Middle frontal gyrus (tissue), 1 donor: ENCODE measurements at regions not wholly inside any gene's neighbourhood (a gene's known extent, or its start where the extent isn't known, plus 50 kb on each side); places are given as distances from the start of the nearest gene placed in this dataset.

Source experiments
- DNase-seq: peaks from one replicate; pipeline ENCODE4 v3.0.0-alpha.2; 2015; ENCODE audit warnings: low spot score; ENCODE audit errors: extremely low spot score

- no peak for DNase-seq
These were observed 422.7 kb upstream of the ARGLU1 start for GRCh38 chr13:106990594-106990993.

- no peak for DNase-seq
These were observed 421.9 kb upstream of the ARGLU1 start for GRCh38 chr13:106989876-106990275.

- no peak for DNase-seq
These were observed 419.5 kb upstream of the ARGLU1 start for GRCh38 chr13:106987427-106987785.

- no peak for DNase-seq
These were observed 418.9 kb upstream of the ARGLU1 start for GRCh38 chr13:106986687-106987426.

GRCh38 chr13:106986033-106986484 is 418.1 kb upstream of the ARGLU1 start:
- no peak for DNase-seq

- DNase-seq: no peak
These were observed 417.5 kb upstream of the ARGLU1 start for GRCh38 chr13:106985481-106985880.

GRCh38 chr13:106981051-106981450 is 413.1 kb upstream of the ARGLU1 start:
- DNase-seq: peak; percentile 60

- DNase-seq: no peak
These were observed 399.5 kb upstream of the ARGLU1 start for GRCh38 chr13:106967391-106967790.

GRCh38 chr13:106963151-106963550 is 395.2 kb upstream of the ARGLU1 start:
- DNase-seq: no peak

GRCh38 chr13:106961651-106962050 is 393.7 kb upstream of the ARGLU1 start:
- no peak for DNase-seq

GRCh38 chr13:106961216-106961615 is 393.3 kb upstream of the ARGLU1 start:
- no peak for DNase-seq

GRCh38 chr13:106958621-106959048 is 390.7 kb upstream of the ARGLU1 start:
- no peak for DNase-seq

- DNase-seq: no peak
These were observed 374.6 kb upstream of the ARGLU1 start for GRCh38 chr13:106942563-106942962.

- no peak for DNase-seq
These were observed 373.8 kb upstream of the ARGLU1 start for GRCh38 chr13:106941779-106942178.

- no peak for DNase-seq
These were observed 359.5 kb upstream of the ARGLU1 start for GRCh38 chr13:106927421-106927820.

- DNase-seq: no peak
These were observed 354.4 kb upstream of the ARGLU1 start for GRCh38 chr13:106922384-106922783.

GRCh38 chr13:106919638-106920037 is 351.7 kb upstream of the ARGLU1 start:
- DNase-seq: no peak

GRCh38 chr13:106919133-106919532 is 351.2 kb upstream of the ARGLU1 start:
- no peak for DNase-seq

GRCh38 chr13:106918557-106918860 is 350.6 kb upstream of the ARGLU1 start:
- no peak for DNase-seq

GRCh38 chr13:106917673-106918556 is 350.0 kb upstream of the ARGLU1 start:
- peak; percentile 65 for DNase-seq

- no peak for DNase-seq
These were observed 349.2 kb upstream of the ARGLU1 start for GRCh38 chr13:106917024-106917571.

GRCh38 chr13:106916329-106916976 is 348.5 kb upstream of the ARGLU1 start:
- DNase-seq: no peak
